ENCODE measurements at regions not wholly inside any gene's neighbourhood (a gene's known extent, or its start where the extent isn't known, plus 50 kb on each side); places are given as distances from the start of the nearest gene placed in this dataset.

GRCh38 chr13:31949486-31949885, 82.1 kb upstream of the FRY start (continued):
- TF ChIP-seq CTCF (conservative IDR thresholded peaks at IDR 0.05; ENCODE audit: low read depth in 2 of 2) (no peak), ETS1 (IDR thresholded peaks at IDR 0.05) (no peak), NANOG (IDR thresholded peaks at IDR 0.05; ENCODE audit: borderline replicate concordance) (no peak), JUNB (IDR thresholded peaks at IDR 0.05; ENCODE audit: unreplicated experiment) (no peak), ZNF331 (CRISPR knock-in tag; IDR thresholded peaks at IDR 0.05; ENCODE audit: low read depth) (no peak), ZNF114 (CRISPR knock-in tag; IDR thresholded peaks at IDR 0.05) (no peak), EZH2 (IDR thresholded peaks at IDR 0.05; ENCODE audit: low read depth, unreplicated experiment) (no peak), REST (IDR thresholded peaks at IDR 0.05; ENCODE audit: unreplicated experiment) (no peak)

GRCh38 chr13:31950111-31950815, 81.3 kb upstream of the FRY start:
- no peaks in the 10 kb centered on the region for H3K36me3 Mint-ChIP-seq (ENCODE audit: low read depth)
- Histone ChIP-seq H3K4me1 (ENCODE audit: insufficient read depth) (peaks cover 5% of the 10 kb centered on the region; the same call in 1 of the 2 replicates), H3F3A (replicated peaks; ENCODE audit: low read depth) (no peaks in the 10 kb centered on the region), H3K27ac (ENCODE audit: low read depth) (no peak overlapping the region), H3K4me3 (no peak overlapping the region), H3K36me3 (ENCODE audit: insufficient read depth) (no peaks in the 10 kb centered on the region), H3K79me2 (replicated peaks; ENCODE audit: insufficient read depth) (no peaks in the 10 kb centered on the region), H3K4me2 (no peak overlapping the region), H3K9me2 (ENCODE audit: insufficient read depth) (no peaks in the 10 kb centered on the region), H3K27me3 (ENCODE audit: insufficient read depth) (no peaks in the 10 kb centered on the region), H4K20me1 (replicated peaks; ENCODE audit: insufficient read depth) (no peaks in the 10 kb centered on the region), H2AFZ (no peak overlapping the region)
- no peaks in the 10 kb centered on the region for H3K9me3 Mint-ChIP-seq
- H3K4me3 Mint-ChIP-seq = no peak overlapping the region
- H3K27ac Mint-ChIP-seq = 0 out of 2 replicates have a peak overlapping the region, but pooled peaks have one; percentile 26
- DNase-seq (ENCODE audit: low spot score) = no peak
- peaks cover 5% of the 10 kb centered on the region for H3K27me3 Mint-ChIP-seq (ENCODE audit: insufficient read depth, low read depth, poor library complexity)
- no peak for ATAC-seq
- peaks cover 22% of the 10 kb centered on the region for H3K4me1 Mint-ChIP-seq
- no peak for TF ChIP-seq NANOG (IDR thresholded peaks at IDR 0.05; ENCODE audit: borderline replicate concordance)
- no peak for TF ChIP-seq REST (IDR thresholded peaks at IDR 0.05; ENCODE audit: unreplicated experiment)
- no peak for TF ChIP-seq POLR2AphosphoS5 (IDR thresholded peaks at IDR 0.05; ENCODE audit: low read depth)
- TF ChIP-seq STAT1 (IDR thresholded peaks at IDR 0.05; ENCODE audit: unreplicated experiment) = no peak
- no peak for TF ChIP-seq JUNB (IDR thresholded peaks at IDR 0.05; ENCODE audit: unreplicated experiment)

All from GM23338 (cell line).